Stimulated activated CD8-positive, alpha-beta memory T cell treated with anti-CD3 and anti-CD28 coated beads, Interleukin-15, amount 100 ng/mL, for 24 hours (primary cell): ENCODE measurements at regions not wholly inside any gene's neighbourhood (a gene's known extent, or its start where the extent isn't known, plus 50 kb on each side); places are given as distances from the start of the nearest gene placed in this dataset.

ENCODE experiments used
- DNase-seq: peaks from one replicate; pipeline ENCODE4 v3.0.0-alpha.2; 2020; ENCODE audit warnings: low read depth

- DNase-seq: no peak
Observed at GRCh38 chr20:61050336-61050890, 201.6 kb upstream of the CDH4 start.

- DNase-seq: no peak
Observed at GRCh38 chr20:61052195-61052750, 199.8 kb upstream of the CDH4 start.

- no peak for DNase-seq
Observed at GRCh38 chr20:61052776-61053442, 199.2 kb upstream of the CDH4 start.

GRCh38 chr20:61053487-61053886, 198.6 kb upstream of the CDH4 start:
- DNase-seq: no peak

GRCh38 chr20:61053889-61054288, 198.2 kb upstream of the CDH4 start:
- DNase-seq: no peak

GRCh38 chr20:61054411-61054810, 197.7 kb upstream of the CDH4 start:
- no peak for DNase-seq

GRCh38 chr20:61055180-61056010, 196.7 kb upstream of the CDH4 start:
- no peak for DNase-seq

GRCh38 chr20:61056116-61056515, 195.9 kb upstream of the CDH4 start:
- no peak for DNase-seq

GRCh38 chr20:61056627-61057442, 195.2 kb upstream of the CDH4 start:
- no peak for DNase-seq

GRCh38 chr20:61057443-61058121, 194.5 kb upstream of the CDH4 start:
- DNase-seq: no peak

- DNase-seq: no peak
Observed at GRCh38 chr20:61061981-61062380, 190.1 kb upstream of the CDH4 start.

- DNase-seq: no peak
Observed at GRCh38 chr20:61065853-61066252, 186.2 kb upstream of the CDH4 start.

- no peak for DNase-seq
Observed at GRCh38 chr20:61066526-61066925, 185.5 kb upstream of the CDH4 start.

GRCh38 chr20:61067221-61067620, 184.8 kb upstream of the CDH4 start:
- DNase-seq: no peak

- no peak for DNase-seq
Observed at GRCh38 chr20:61072398-61072797, 179.7 kb upstream of the CDH4 start.

GRCh38 chr20:61073376-61073775, 178.7 kb upstream of the CDH4 start:
- no peak for DNase-seq

- no peak for DNase-seq
Observed at GRCh38 chr20:61082720-61083119, 169.3 kb upstream of the CDH4 start.

GRCh38 chr20:61083431-61083830, 168.6 kb upstream of the CDH4 start:
- no peak for DNase-seq

- no peak for DNase-seq
Observed at GRCh38 chr20:61086031-61086430, 166.0 kb upstream of the CDH4 start.

- no peak for DNase-seq
Observed at GRCh38 chr20:61090541-61090940, 161.5 kb upstream of the CDH4 start.

GRCh38 chr20:61092251-61092650, 159.8 kb upstream of the CDH4 start:
- no peak for DNase-seq

GRCh38 chr20:61094581-61094980, 157.5 kb upstream of the CDH4 start:
- DNase-seq: no peak
